AG08396 (cell line): ENCODE measurements at regions not wholly inside any gene's neighbourhood (a gene's known extent, or its start where the extent isn't known, plus 50 kb on each side); places are given as distances from the start of the nearest gene placed in this dataset.
A peak's percentile ranks its signal among the peaks of the same experiment; 100 is the strongest.

Experiments
- DNase-seq: peaks from one replicate; pipeline ENCODE4 v3.0.0; 2012; ENCODE audit warnings: low spot score, mixed read lengths

GRCh38 chrX:49773993-49774392 is 55.1 kb upstream of the PAGE4 start:
- no peak for DNase-seq

- DNase-seq = no peak
These were observed 61.9 kb upstream of the PAGE4 start for GRCh38 chrX:49767236-49767635.

- DNase-seq = no peak
These were observed 66.5 kb upstream of the PAGE1 start for GRCh38 chrX:49762175-49762720.

DNA sequence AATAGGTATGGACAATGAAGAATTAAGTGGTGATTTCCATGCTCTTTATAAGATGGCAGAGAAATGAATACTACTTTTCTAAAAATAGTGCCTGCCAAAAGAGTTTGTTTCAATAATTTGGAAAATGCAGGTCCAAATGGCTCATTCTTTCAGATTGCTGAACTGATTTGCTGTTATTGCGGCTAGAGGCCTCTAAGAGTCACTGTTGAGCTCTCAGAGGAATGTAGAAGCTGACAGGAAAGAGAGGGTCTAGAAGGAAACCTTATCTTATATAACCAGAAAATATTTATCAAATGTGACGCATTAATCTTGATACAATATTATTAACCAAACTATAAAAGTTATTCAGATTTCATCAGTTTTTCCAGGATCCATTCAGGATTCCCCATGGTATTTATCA is 65.7 kb upstream of the PAGE1 start:
- peak; percentile 16 for DNase-seq

DNA sequence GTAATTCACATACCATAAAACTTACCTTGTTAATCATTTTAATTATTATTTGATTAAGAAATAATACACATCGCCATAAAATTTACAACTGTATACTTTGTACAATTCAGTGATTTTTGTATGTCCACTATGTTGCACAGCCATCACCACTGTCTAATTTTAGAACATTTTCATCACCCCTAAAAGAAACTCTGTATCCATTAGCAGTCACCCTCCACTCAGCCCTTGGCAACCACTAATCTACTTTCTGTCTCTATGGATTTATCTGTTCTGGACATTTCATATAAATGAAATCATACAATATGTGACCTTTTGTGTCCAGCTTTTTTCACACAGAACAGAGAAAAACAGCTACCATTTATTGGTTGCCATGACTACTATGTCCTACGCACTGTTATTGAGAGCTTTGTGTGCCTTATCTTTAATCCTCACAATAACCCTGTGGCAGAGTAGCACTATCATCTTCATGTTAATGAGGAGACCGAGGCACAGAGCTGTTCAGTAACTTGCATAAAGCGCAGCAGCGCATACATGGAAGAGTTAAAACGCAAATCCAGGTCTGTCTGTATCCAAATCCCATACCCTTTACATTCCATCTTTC is 64.6 kb upstream of the PAGE1 start:
- no peak for DNase-seq

DNA sequence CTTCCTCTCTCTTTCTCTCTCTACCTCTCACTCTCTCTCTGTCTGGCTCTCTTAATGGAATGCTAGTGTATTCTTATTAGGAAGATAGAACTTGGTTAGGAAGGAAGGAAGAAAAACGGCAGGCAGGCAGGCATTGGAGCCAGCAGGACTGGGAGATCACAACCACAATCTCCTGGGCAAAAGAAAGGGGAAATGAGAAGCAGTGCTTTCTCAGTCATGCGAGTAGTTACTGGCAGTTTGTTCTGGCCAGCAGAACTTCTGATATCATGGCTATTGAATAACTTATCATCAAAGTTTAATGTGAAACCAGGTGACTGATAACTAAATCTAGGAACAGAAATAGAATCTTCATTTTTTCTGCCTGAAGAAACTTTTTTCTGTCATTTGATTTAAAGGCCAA is 60.9 kb upstream of the PAGE1 start:
- no peak for DNase-seq

DNA sequence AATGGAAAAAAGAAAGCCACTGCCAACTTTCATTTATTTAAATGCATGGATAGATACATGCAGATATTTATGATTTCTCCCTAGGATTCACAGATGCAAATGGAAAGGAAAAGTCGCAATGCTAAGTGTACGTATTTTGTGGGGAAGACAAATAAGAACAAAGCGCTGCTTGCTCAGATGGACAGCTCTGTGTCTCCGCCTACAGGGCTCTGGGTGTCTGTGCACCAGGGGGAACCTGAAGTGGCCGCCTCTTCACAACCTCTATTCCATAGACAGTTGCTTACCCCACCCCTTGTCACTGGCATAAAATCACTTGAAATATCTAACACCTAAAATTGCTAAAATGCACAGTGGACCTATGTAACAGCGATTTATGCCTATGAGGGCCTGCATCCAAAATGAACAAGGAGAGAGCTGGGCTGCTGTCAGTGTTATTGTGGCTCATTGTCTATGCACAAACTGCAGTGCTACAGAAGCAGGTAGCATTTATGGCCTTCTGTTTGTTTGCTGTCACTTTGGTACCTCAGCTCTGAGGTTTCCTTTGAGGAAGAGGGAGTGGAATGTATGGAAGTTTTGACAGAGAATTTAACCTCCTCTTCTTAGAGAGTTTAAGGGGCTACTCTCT is 58.6 kb upstream of the PAGE1 start:
- peak; percentile 17 for DNase-seq

DNA sequence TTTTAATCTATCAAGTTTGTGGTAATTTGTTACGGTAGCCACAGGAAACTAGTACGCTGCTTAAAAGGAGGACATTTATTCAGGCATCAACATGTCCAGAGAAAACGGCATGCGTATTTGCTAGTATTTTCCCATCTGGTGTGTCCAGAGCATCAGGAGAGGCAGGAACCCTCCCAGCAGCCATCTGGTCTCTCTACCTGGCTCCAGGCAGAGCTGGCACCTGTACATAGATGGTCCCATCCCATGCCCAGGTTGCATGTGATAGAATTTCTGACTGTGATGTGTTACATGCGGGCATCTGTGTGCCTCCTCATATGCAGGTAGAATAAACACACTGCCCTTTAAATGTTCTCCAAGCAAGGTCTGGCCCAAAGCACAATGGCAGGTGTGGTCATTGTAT is 57.9 kb upstream of the PAGE1 start:
- no peak for DNase-seq

DNA sequence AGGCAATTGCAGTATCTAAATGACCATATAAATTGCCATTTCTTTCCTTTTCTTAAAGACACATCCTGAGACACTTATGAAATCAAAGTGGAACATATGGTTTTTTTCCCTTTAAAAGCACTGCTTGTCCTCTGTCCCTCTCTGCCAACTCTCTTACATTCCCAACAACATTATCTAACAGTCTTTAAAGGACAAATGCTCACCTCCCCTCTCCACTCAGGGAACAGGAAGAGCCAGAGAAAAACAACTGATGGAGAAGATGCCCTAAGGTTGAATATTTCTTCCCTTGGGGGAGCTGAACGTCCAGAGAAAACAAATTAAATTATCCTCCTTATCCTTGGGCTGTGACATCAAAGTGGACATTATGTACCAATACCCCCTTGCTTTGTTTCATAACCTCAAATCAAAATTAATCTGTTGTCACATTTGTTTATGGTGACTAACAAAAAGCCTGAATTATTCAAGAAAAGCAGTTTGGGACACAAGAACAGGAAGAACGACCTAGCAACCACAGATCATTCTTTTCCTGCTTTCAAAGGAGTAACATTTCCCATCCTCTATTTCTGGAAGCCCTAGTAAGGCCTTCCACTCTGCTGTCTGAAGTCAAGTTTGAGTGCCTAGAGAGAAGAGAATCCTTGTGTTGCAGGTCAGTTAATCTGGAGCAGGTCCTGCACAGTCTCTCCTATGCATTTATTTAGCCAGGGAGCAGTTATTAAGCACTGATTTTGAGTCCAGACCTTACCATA is 52.6 kb upstream of the PAGE1 start:
- no peak for DNase-seq

DNA sequence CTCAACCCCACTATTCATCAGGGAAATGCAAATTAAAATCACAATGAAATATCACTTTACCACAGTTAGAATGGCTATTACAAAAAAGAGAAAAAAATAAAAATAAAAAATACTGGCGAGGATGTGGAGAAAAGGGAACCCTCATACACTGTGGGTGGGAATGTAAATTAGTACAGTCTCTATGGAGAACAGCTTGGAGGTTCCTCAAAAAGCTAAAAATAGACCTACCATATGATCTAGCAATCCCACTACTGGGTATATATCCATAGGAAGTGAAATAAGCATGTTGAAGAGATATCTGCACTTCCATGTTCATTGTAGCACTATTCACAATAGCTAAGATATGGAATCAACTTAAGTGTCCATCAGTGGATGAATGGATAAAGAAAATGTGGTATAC is 50.5 kb upstream of the PAGE1 start:
- DNase-seq = no peak
